ENCODE measurements at regions not wholly inside any gene's neighbourhood (a gene's known extent, or its start where the extent isn't known, plus 50 kb on each side); places are given as distances from the start of the nearest gene placed in this dataset.
A peak's percentile ranks its signal among the peaks of the same experiment; 100 is the strongest.

DNA sequence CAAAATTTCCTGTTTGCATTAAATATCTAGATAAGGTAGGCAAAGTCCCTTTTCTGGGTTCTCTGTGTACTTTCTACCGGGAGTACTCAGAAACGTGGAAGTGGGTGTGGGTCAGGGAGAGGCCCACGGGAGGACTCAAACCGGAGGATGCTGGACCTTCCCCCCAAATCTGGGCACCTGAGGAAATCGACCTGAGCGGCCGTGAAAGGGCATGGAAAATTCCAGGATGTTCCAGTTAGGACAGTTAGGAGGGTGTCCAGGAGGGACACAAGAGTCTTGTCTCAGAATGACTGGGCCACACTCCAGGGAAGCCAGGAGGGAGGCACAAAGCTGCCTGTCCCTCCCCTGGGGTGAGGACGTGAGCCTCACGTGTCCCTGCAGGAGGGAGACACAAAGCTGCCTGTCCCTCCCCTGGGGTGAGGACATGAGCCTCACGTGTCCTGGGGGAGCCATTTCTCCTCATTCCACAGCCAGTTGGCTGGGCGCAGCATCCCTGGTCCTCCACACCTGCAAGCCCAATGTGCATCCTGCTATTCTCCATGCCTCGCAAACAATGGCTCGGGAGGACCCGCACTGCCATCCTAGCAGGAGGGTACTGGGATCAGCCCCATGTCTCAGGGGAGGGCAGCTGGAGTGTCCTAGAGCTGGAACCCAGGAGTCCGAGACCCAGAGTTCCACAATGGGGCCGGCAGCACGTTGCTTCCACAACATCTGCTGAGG, 190.5 kb upstream of the PPP2R2D start:
- Histone ChIP-seq H3K4me1 (no peaks in the 10 kb centered on the region), H3K27ac (no peak overlapping the region), H3K4me2 (no peak overlapping the region), H3K9me3 (peaks cover 16% of the 10 kb centered on the region; the same call in 1 of the 3 replicates), H3K4me3 (no peak overlapping the region)
- TF ChIP-seq, protein P1, sequence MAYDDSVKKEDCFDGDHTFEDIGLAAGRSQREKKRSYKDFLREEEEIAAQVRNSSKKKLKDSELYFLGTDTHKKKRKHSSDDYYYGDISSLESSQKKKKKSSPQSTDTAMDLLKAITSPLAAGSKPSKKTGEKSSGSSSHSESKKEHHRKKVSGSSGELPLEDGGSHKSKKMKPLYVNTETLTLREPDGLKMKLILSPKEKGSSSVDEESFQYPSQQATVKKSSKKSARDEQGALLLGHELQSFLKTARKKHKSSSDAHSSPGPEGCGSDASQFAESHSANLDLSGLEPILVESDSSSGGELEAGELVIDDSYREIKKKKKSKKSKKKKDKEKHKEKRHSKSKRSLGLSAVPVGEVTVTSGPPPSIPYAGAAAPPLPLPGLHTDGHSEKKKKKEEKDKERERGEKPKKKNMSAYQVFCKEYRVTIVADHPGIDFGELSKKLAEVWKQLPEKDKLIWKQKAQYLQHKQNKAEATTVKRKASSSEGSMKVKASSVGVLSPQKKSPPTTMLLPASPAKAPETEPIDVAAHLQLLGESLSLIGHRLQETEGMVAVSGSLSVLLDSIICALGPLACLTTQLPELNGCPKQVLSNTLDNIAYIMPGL (CRISPR knock-in tag; IDR thresholded peaks at IDR 0.05; ENCODE audit: borderline replicate concordance), result no peak
- TF ChIP-seq RAD21 (conservative IDR thresholded peaks at IDR 0.05 in 1 of 2, IDR thresholded peaks at IDR 0.05 in 1 of 2) (no peak), HOXA7 (CRISPR knock-in tag; IDR thresholded peaks at IDR 0.05) (no peak), ZFP36 (IDR thresholded peaks at IDR 0.05; ENCODE audit: borderline replicate concordance, partially characterized antibody) (no peak), RNF2 (IDR thresholded peaks at IDR 0.05; ENCODE audit: borderline replicate concordance, low read depth) (no peak), ZNF302 (CRISPR knock-in tag; IDR thresholded peaks at IDR 0.05) (no peak), FOSB (CRISPR knock-in tag; IDR thresholded peaks at IDR 0.05) (no peak), TFCP2L1 (CRISPR knock-in tag; IDR thresholded peaks at IDR 0.05) (no peak), ZC3H11A (IDR thresholded peaks at IDR 0.05) (no peak), JUN (IDR thresholded peaks at IDR 0.05) (no peak), HEYL (CRISPR knock-in tag; IDR thresholded peaks at IDR 0.05) (no peak), RARB (CRISPR knock-in tag; IDR thresholded peaks at IDR 0.05) (no peak), RCOR1 (IDR thresholded peaks at IDR 0.05; ENCODE audit: low read depth, low read length) (no peak), HDAC2 (IDR thresholded peaks at IDR 0.05) (no peak)
- TF ChIP-seq, protein P2, sequence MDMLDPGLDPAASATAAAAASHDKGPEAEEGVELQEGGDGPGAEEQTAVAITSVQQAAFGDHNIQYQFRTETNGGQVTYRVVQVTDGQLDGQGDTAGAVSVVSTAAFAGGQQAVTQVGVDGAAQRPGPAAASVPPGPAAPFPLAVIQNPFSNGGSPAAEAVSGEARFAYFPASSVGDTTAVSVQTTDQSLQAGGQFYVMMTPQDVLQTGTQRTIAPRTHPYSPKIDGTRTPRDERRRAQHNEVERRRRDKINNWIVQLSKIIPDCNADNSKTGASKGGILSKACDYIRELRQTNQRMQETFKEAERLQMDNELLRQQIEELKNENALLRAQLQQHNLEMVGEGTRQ (IDR thresholded peaks at IDR 0.05), result no peak
- TF ChIP-seq, protein P3, sequence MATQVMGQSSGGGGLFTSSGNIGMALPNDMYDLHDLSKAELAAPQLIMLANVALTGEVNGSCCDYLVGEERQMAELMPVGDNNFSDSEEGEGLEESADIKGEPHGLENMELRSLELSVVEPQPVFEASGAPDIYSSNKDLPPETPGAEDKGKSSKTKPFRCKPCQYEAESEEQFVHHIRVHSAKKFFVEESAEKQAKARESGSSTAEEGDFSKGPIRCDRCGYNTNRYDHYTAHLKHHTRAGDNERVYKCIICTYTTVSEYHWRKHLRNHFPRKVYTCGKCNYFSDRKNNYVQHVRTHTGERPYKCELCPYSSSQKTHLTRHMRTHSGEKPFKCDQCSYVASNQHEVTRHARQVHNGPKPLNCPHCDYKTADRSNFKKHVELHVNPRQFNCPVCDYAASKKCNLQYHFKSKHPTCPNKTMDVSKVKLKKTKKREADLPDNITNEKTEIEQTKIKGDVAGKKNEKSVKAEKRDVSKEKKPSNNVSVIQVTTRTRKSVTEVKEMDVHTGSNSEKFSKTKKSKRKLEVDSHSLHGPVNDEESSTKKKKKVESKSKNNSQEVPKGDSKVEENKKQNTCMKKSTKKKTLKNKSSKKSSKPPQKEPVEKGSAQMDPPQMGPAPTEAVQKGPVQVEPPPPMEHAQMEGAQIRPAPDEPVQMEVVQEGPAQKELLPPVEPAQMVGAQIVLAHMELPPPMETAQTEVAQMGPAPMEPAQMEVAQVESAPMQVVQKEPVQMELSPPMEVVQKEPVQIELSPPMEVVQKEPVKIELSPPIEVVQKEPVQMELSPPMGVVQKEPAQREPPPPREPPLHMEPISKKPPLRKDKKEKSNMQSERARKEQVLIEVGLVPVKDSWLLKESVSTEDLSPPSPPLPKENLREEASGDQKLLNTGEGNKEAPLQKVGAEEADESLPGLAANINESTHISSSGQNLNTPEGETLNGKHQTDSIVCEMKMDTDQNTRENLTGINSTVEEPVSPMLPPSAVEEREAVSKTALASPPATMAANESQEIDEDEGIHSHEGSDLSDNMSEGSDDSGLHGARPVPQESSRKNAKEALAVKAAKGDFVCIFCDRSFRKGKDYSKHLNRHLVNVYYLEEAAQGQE (IDR thresholded peaks at IDR 0.05), result no peak
- TF ChIP-seq, protein P4, sequence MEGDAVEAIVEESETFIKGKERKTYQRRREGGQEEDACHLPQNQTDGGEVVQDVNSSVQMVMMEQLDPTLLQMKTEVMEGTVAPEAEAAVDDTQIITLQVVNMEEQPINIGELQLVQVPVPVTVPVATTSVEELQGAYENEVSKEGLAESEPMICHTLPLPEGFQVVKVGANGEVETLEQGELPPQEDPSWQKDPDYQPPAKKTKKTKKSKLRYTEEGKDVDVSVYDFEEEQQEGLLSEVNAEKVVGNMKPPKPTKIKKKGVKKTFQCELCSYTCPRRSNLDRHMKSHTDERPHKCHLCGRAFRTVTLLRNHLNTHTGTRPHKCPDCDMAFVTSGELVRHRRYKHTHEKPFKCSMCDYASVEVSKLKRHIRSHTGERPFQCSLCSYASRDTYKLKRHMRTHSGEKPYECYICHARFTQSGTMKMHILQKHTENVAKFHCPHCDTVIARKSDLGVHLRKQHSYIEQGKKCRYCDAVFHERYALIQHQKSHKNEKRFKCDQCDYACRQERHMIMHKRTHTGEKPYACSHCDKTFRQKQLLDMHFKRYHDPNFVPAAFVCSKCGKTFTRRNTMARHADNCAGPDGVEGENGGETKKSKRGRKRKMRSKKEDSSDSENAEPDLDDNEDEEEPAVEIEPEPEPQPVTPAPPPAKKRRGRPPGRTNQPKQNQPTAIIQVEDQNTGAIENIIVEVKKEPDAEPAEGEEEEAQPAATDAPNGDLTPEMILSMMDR (IDR thresholded peaks at IDR 0.05), result no peak
- TF ChIP-seq, protein P5, sequence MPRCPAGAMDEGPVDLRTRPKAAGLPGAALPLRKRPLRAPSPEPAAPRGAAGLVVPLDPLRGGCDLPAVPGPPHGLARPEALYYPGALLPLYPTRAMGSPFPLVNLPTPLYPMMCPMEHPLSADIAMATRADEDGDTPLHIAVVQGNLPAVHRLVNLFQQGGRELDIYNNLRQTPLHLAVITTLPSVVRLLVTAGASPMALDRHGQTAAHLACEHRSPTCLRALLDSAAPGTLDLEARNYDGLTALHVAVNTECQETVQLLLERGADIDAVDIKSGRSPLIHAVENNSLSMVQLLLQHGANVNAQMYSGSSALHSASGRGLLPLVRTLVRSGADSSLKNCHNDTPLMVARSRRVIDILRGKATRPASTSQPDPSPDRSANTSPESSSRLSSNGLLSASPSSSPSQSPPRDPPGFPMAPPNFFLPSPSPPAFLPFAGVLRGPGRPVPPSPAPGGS (IDR thresholded peaks at IDR 0.05), result no peak
- TF ChIP-seq, protein P6, sequence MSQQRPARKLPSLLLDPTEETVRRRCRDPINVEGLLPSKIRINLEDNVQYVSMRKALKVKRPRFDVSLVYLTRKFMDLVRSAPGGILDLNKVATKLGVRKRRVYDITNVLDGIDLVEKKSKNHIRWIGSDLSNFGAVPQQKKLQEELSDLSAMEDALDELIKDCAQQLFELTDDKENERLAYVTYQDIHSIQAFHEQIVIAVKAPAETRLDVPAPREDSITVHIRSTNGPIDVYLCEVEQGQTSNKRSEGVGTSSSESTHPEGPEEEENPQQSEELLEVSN (IDR thresholded peaks at IDR 0.05; ENCODE audit: borderline replicate concordance, low read depth), result no peak
- ChIA-PET POLR2A (no interaction called here), CTCF (no interaction called here)
- FAIRE-seq (no peak), ATAC-seq (peak in 1 of 2 experiments; percentile 39; a peak in 1 of 6 replicates), DNase-seq (ENCODE audit: low read depth in 1 of 2, low spot score in 1 of 2) (no peak)
- WGBS (ENCODE audit: missing lambda C conversion rate), result 18% methylated on average over 15 of the region's 17 CpGs
